Fibroblast of lung (primary cell): ENCODE measurements at regions not wholly inside any gene's neighbourhood (a gene's known extent, or its start where the extent isn't known, plus 50 kb on each side); places are given as distances from the start of the nearest gene placed in this dataset.

Experiments used
- DNase-seq, 2 donors: peaks; one replicate each; pipeline versions ENCODE4 v3.0.0 to v3.0.0-alpha.2; 2010; ENCODE audit warnings: low read depth in 2 of 2
- H2AFZ ChIP-seq: 2 replicates; pipeline ENCODE4 v1.5.1; 2012; ENCODE audit warnings: low read length, control low read depth, inconsistent platforms
- H3K27ac ChIP-seq: 2 replicates; pipeline ENCODE4 v1.5.1; 2011; ENCODE audit warnings: low read length, control low read depth; ENCODE audit not compliant: insufficient read depth
- H3K27me3 ChIP-seq: 2 replicates; pipeline ENCODE4 v1.5.1; 2011; ENCODE audit warnings: mild to moderate bottlenecking, low read length; ENCODE audit not compliant: control insufficient read depth, insufficient read depth
- H3K36me3 ChIP-seq: 2 replicates; pipeline ENCODE4 v1.5.1; 2011; ENCODE audit warnings: low read length; ENCODE audit not compliant: control insufficient read depth, insufficient read depth
- H3K4me1 ChIP-seq: 2 replicates; pipeline ENCODE4 v1.5.1; 2011; ENCODE audit warnings: low read length; ENCODE audit not compliant: control insufficient read depth, insufficient read depth; ENCODE audit errors: extremely low read depth
- H3K4me2 ChIP-seq: 2 replicates; pipeline ENCODE4 v1.5.1; 2011; ENCODE audit warnings: low read length, control low read depth; ENCODE audit not compliant: insufficient read depth; ENCODE audit errors: extremely low read depth
- H3K4me3 ChIP-seq, 4 experiments: fragments of 200-600 bp in 1 of 4; sonication (generic) in 1 of 4; replicated peaks in 1 of 4; 2 replicates each; pipeline ENCODE4 v1.5.1; 2011 to 2016; ENCODE audit warnings: low read length in 4 of 4, low read depth in 3 of 4, mild to moderate bottlenecking in 3 of 4, control low read depth in 2 of 4, inconsistent platforms in 1 of 4, mixed read lengths in 1 of 4; ENCODE audit not compliant: insufficient read depth in 1 of 4; ENCODE audit errors: control extremely low read depth in 1 of 4
- H3K79me2 ChIP-seq: 2 replicates; pipeline ENCODE4 v1.5.1; 2012; ENCODE audit warnings: mild to moderate bottlenecking, low read length, inconsistent platforms; ENCODE audit not compliant: control insufficient read depth, insufficient read depth
- H3K9ac ChIP-seq: 2 replicates; pipeline ENCODE4 v1.5.1; 2011; ENCODE audit warnings: mild to moderate bottlenecking, low read length, control low read depth; ENCODE audit not compliant: insufficient read depth
- H3K9me3 ChIP-seq: 2 replicates; pipeline ENCODE4 v1.5.1; 2012; ENCODE audit warnings: low read depth, low read length; ENCODE audit not compliant: control insufficient read depth, insufficient read depth
- H4K20me1 ChIP-seq: 2 replicates; pipeline ENCODE4 v1.5.1; 2011; ENCODE audit warnings: low read length; ENCODE audit not compliant: control insufficient read depth, insufficient read depth; ENCODE audit errors: extremely low read depth
- CTCF ChIP-seq, 2 donors: IDR thresholded peaks in 1 of 2; conservative IDR thresholded peaks in 1 of 2; 1 replicate in 1 of 2; 2 replicates in 1 of 2; pipeline ENCODE4 v1.5.1; 2011 to 2012; ENCODE audit warnings: low read length in 2 of 2, control low read depth in 1 of 2, inconsistent platforms in 1 of 2, low read depth in 1 of 2, mild to moderate bottlenecking in 1 of 2
- EZH2 ChIP-seq: IDR thresholded peaks from 2 replicates; pipeline ENCODE4 v1.5.1; 2012; ENCODE audit warnings: low read length, control low read depth, mild to moderate bottlenecking; ENCODE audit errors: missing control alignments

DNA sequence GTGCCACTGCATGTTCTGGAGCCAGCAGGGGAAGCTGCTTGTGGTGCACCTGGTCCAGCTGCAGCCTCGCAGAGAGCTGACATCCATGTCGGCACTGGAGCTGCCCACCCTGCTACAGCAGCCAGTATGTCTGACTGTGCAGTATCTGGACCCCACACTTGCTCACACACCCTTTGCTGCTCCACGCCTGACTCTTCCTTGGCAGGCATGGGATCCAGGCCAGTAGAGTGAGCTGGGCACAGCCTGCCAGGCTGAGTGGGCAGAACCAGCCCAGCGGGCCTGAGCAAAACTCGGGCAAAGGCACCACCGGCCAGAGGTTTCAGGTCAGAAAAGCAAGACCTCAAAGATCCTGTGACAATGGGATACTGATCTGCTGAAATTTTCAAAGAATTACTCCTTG lies 690.1 kb downstream of the STPG2 start:
- Histone ChIP-seq H4K20me1 (no peaks in the 10 kb centered on the region), H3K4me3 (no peak overlapping the region), H3K36me3 (no peaks in the 10 kb centered on the region), H3K9me3 (no peaks in the 10 kb centered on the region), H3K27ac (no peak overlapping the region), H3K4me1 (no peaks in the 10 kb centered on the region), H3K79me2 (no peaks in the 10 kb centered on the region), H2AFZ (no peak overlapping the region), H3K9ac (no peak overlapping the region), H3K4me2 (no peak overlapping the region), H3K27me3 (no peaks in the 10 kb centered on the region)
- TF ChIP-seq EZH2 (no peak), CTCF (conservative IDR thresholded peaks at IDR 0.05 in 1 of 2, IDR thresholded peaks at IDR 0.05 in 1 of 2; ENCODE audit: low read depth in 1 of 2, low read length in 2 of 2) (no peak)
- no peak for DNase-seq

GRCh38 chr4:97457253-97457652 lies 686.0 kb downstream of the STPG2 start:
- no peak overlapping the region for H2AFZ ChIP-seq
- no peaks in the 10 kb centered on the region for H3K4me1 ChIP-seq
- H4K20me1 ChIP-seq, result no peaks in the 10 kb centered on the region
- H3K27ac ChIP-seq, result no peak overlapping the region
- no peak overlapping the region for H3K4me2 ChIP-seq
- no peaks in the 10 kb centered on the region for H3K9me3 ChIP-seq
- no peak overlapping the region for H3K9ac ChIP-seq
- H3K36me3 ChIP-seq, result no peaks in the 10 kb centered on the region
- no peak for TF ChIP-seq EZH2
- no peak for TF ChIP-seq CTCF (conservative IDR thresholded peaks at IDR 0.05 in 1 of 2, IDR thresholded peaks at IDR 0.05 in 1 of 2; ENCODE audit: low read depth in 1 of 2, low read length in 2 of 2)
- H3K79me2 ChIP-seq, result no peaks in the 10 kb centered on the region
- no peak overlapping the region for H3K4me3 ChIP-seq
- no peaks in the 10 kb centered on the region for H3K27me3 ChIP-seq
- DNase-seq, result no peak

DNA sequence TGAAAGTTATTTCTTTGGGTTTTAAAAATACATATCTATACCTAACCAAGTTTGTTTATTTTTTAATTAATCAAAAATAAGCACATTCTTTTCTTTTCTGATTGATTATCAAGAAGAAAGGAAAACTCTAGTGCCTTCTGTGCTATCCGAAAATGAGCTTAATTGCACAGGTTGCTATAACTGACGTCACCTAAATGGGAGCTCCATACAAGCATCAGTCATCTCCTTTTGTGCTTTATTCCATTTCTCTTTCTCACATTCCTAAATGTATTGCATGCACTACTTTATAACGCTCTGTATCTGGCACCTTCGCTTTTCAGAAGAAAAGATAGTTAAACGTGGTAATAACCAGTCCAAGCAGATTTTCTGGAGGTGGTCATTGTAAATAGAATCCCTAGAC lies 675.0 kb downstream of the STPG2 start:
- H3K27ac ChIP-seq, result no peak overlapping the region
- H3K4me2 ChIP-seq, result no peak overlapping the region
- no peaks in the 10 kb centered on the region for H3K9me3 ChIP-seq
- no peaks in the 10 kb centered on the region for H3K27me3 ChIP-seq
- H3K4me3 ChIP-seq, result no peak overlapping the region
- no peak overlapping the region for H2AFZ ChIP-seq
- no peak for DNase-seq
- H3K36me3 ChIP-seq, result no peaks in the 10 kb centered on the region
- H4K20me1 ChIP-seq, result no peaks in the 10 kb centered on the region
- no peak for TF ChIP-seq CTCF (conservative IDR thresholded peaks at IDR 0.05 in 1 of 2, IDR thresholded peaks at IDR 0.05 in 1 of 2; ENCODE audit: low read depth in 1 of 2, low read length in 2 of 2)
- no peak for TF ChIP-seq EZH2
- no peaks in the 10 kb centered on the region for H3K79me2 ChIP-seq
- H3K9ac ChIP-seq, result no peak overlapping the region
- no peaks in the 10 kb centered on the region for H3K4me1 ChIP-seq
